IPS DF 6.9 (cell line): ENCODE measurements at regions not wholly inside any gene's neighbourhood (a gene's known extent, or its start where the extent isn't known, plus 50 kb on each side); places are given as distances from the start of the nearest gene placed in this dataset.
"Not testable (repeated sequence)": the region's sequence is repeated elsewhere in the genome, so short reads cannot be mapped to it uniquely, and the experiment has no call there.

Experiments used
- DNase-seq: peaks from one replicate; pipeline ENCODE4 v3.0.0-alpha.2; 2013; ENCODE audit warnings: low read depth, low spot score
- H3K27ac ChIP-seq: one replicate; pipeline ENCODE4 v1.5.1; 2013; ENCODE audit warnings: low read length, control low read depth
- H3K27me3 ChIP-seq: 2 replicates; pipeline ENCODE4 v1.6.1; 2013; ENCODE audit warnings: mild to moderate bottlenecking, low read length; ENCODE audit not compliant: control insufficient read depth, insufficient read depth
- H3K36me3 ChIP-seq: 2 replicates; pipeline ENCODE4 v1.6.1; 2013; ENCODE audit warnings: low read length; ENCODE audit not compliant: control insufficient read depth, insufficient read depth
- H3K4me1 ChIP-seq: 2 replicates; pipeline ENCODE4 v1.6.1; 2013; ENCODE audit warnings: low read length; ENCODE audit not compliant: control insufficient read depth, insufficient read depth
- H3K4me3 ChIP-seq: 2 replicates; pipeline ENCODE4 v1.5.1; 2013; ENCODE audit warnings: mild to moderate bottlenecking, low read length
- H3K9me3 ChIP-seq: 2 replicates; pipeline ENCODE4 v1.6.1; 2013; ENCODE audit warnings: low read length, inconsistent platforms; ENCODE audit not compliant: control insufficient read depth, insufficient read depth
- WGBS: extraction: QIAGEN DNeasy Blood & Tissue Kit; methylation state at CpG from one replicate; pipeline ENCODE4 v1.1.7; 2013; ENCODE audit warnings: mixed read lengths, missing lambda C conversion rate; ENCODE audit not compliant: insufficient read length, insufficient coverage; 5-methylcytosine and 5-hydroxymethylcytosine counted together

- Histone ChIP-seq H3K36me3 (no peaks in the 10 kb centered on the region), H3K4me3 (no peak overlapping the region), H3K27ac (no peak overlapping the region), H3K27me3 (no peaks in the 10 kb centered on the region), H3K4me1 (no peaks in the 10 kb centered on the region), H3K9me3 (no peaks in the 10 kb centered on the region)
- DNase-seq, result no peak
- WGBS, result no CpG with 5 or more reads among the region's 1 CpG
Measured at GRCh38 chr6:114824409-114824808, 481.6 kb upstream of the HS3ST5 start.

- Histone ChIP-seq H3K4me1 (no peaks in the 10 kb centered on the region), H3K36me3 (no peaks in the 10 kb centered on the region), H3K27ac (no peak overlapping the region), H3K9me3 (no peaks in the 10 kb centered on the region), H3K4me3 (no peak overlapping the region), H3K27me3 (no peaks in the 10 kb centered on the region)
- DNase-seq, result no peak
Measured at GRCh38 chr6:114816678-114817077, 473.9 kb upstream of the HS3ST5 start.

- WGBS, result 100% methylated on average over 1 of the region's 3 CpGs
Measured at GRCh38 chr6:114810468-114810867, 467.6 kb upstream of the HS3ST5 start.

DNA sequence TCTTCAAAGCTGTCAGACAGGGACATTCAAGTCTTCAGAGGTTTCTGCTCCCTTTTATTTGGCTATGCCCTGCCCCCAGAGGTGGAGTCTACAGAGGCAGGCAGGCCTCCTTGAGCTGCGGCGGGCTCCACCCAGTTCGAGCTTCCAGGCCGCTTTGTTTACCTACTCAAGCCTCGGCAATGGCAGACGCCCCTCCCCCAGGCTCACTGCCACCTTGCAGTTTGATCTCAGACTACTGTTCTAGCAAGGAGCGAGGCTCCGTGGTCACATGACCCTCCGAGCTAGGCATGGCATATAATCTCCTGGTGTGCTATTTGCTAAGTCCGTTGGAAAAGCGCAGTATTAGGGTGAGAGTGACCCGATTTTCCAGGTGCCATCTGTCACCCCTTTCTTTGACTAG lies 462.6 kb upstream of the HS3ST5 start:
- DNase-seq, H3K27me3 ChIP-seq, H3K9me3 ChIP-seq, H3K4me1 ChIP-seq, H3K36me3 ChIP-seq, H3K4me3 ChIP-seq, H3K27ac ChIP-seq: not testable (repeated sequence)
- WGBS, result no CpG with 5 or more reads among the region's 12 CpGs

More at GRCh38 chr6:114810468-114810867, 467.6 kb upstream of the HS3ST5 start:
- Histone ChIP-seq H3K27me3 (no peaks in the 10 kb centered on the region), H3K4me1 (no peaks in the 10 kb centered on the region), H3K4me3 (no peak overlapping the region), H3K27ac (no peak overlapping the region), H3K9me3 (no peaks in the 10 kb centered on the region), H3K36me3 (no peaks in the 10 kb centered on the region)
- no peak for DNase-seq

GRCh38 chr6:114796576-114796975 lies 453.8 kb upstream of the HS3ST5 start:
- Histone ChIP-seq H3K9me3 (no peaks in the 10 kb centered on the region), H3K36me3 (no peaks in the 10 kb centered on the region), H3K27ac (no peak overlapping the region), H3K27me3 (no peaks in the 10 kb centered on the region), H3K4me1 (no peaks in the 10 kb centered on the region), H3K4me3 (no peak overlapping the region)
- DNase-seq, result no peak
- no CpG with 5 or more reads among the region's 4 CpGs for WGBS

- DNase-seq, result no peak
Measured at GRCh38 chr6:114793428-114793827, 450.6 kb upstream of the HS3ST5 start.

GRCh38 chr6:114785235-114786127 lies 442.7 kb upstream of the HS3ST5 start:
- no peak for DNase-seq
- Histone ChIP-seq H3K4me1 (no peaks in the 10 kb centered on the region), H3K36me3 (no peaks in the 10 kb centered on the region), H3K27me3 (no peaks in the 10 kb centered on the region), H3K9me3 (no peaks in the 10 kb centered on the region; the same call in 1 of the 2 replicates), H3K27ac (no peak overlapping the region), H3K4me3 (no peak overlapping the region)
- no CpG with 5 or more reads among the region's 1 CpG for WGBS

More at GRCh38 chr6:114793428-114793827, 450.6 kb upstream of the HS3ST5 start:
- no peaks in the 10 kb centered on the region for H3K27me3 ChIP-seq
- no peaks in the 10 kb centered on the region for H3K9me3 ChIP-seq
- no peaks in the 10 kb centered on the region for H3K4me1 ChIP-seq
- H3K27ac ChIP-seq, result no peak overlapping the region
- H3K4me3 ChIP-seq, result no peak overlapping the region
- no peaks in the 10 kb centered on the region for H3K36me3 ChIP-seq

DNA sequence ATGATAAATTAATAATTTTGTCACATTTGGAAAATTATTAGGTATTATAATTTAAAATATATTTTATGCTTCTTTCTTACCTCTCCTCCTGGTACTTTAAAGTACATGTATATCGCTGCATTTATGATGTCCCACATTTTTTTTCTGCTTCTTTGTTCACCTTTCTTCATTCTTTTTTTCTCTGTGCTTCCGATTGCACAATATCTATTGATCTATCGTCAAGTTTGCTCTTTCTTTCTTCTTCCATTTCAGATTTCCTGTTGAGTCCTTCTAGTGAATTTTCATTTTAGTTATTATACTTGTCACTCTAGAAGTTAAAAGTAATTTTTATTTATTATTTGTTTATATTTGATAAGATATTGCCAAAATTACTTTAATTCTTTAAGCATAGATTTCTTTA lies 441.0 kb upstream of the HS3ST5 start:
- Histone ChIP-seq H3K36me3 (no peaks in the 10 kb centered on the region), H3K4me1 (no peaks in the 10 kb centered on the region), H3K27me3 (no peaks in the 10 kb centered on the region), H3K9me3 (no peaks in the 10 kb centered on the region; the same call in 1 of the 2 replicates), H3K4me3 (no peak overlapping the region), H3K27ac (no peak overlapping the region)
- no CpG with 5 or more reads among the region's 3 CpGs for WGBS
- no peak for DNase-seq

- Histone ChIP-seq H3K27ac (no peak overlapping the region), H3K27me3 (no peaks in the 10 kb centered on the region), H3K9me3 (no peaks in the 10 kb centered on the region; the same call in 1 of the 2 replicates), H3K36me3 (no peaks in the 10 kb centered on the region), H3K4me3 (no peak overlapping the region), H3K4me1 (no peaks in the 10 kb centered on the region)
- no peak for DNase-seq
Measured at GRCh38 chr6:114783083-114783482, 440.3 kb upstream of the HS3ST5 start.

DNA sequence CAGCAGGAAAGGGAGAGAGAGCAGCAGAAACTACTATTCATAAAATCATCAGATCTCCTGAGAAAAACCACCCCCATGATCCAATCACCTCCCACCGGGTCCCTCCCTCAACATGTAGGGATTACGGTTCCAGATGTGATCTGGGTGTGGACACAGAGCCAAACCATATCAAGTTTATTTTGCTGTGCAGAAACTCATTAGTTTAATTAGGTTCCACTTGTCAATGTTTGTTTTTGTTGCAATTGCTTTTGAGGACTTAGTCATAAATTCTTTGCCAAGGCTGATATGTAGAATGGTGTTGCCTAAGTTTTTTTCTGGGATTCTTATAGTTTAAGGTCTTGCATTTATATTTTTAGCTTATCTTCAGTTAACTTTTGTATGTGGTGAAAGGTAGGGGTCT lies 422.0 kb upstream of the HS3ST5 start:
- WGBS, result no CpG with 5 or more reads among the region's 2 CpGs
- no peaks in the 10 kb centered on the region for H3K27me3 ChIP-seq
- H3K9me3 ChIP-seq, result no peaks in the 10 kb centered on the region
- no peaks in the 10 kb centered on the region for H3K36me3 ChIP-seq
- H3K4me1 ChIP-seq, result no peaks in the 10 kb centered on the region
- no peak overlapping the region for H3K27ac ChIP-seq
- no peak overlapping the region for H3K4me3 ChIP-seq
- no peak for DNase-seq

GRCh38 chr6:114762145-114762544 lies 419.3 kb upstream of the HS3ST5 start:
- Histone ChIP-seq H3K4me3 (no peak overlapping the region), H3K9me3 (no peaks in the 10 kb centered on the region), H3K36me3 (no peaks in the 10 kb centered on the region), H3K27ac (no peak overlapping the region), H3K27me3 (no peaks in the 10 kb centered on the region), H3K4me1 (no peaks in the 10 kb centered on the region)
- WGBS, result no CpG with 5 or more reads among the region's 4 CpGs
- DNase-seq, result no peak
